Neural cell (in vitro differentiated cells): ENCODE measurements at regions not wholly inside any gene's neighbourhood (a gene's known extent, or its start where the extent isn't known, plus 50 kb on each side); places are given as distances from the start of the nearest gene placed in this dataset.

Source experiments
- H2AFZ ChIP-seq: fragments of 200-600, 300-800 bp; sonication (generic), shearing (Covaris generic); 2 replicates; pipeline ENCODE4 v1.6.0; 2014; ENCODE audit warnings: low read depth, mild to moderate bottlenecking, antibody characterized with exemption, low read length, moderate library complexity
- H3F3A ChIP-seq: fragments of 200-600 bp; shearing (Covaris generic); 2 replicates; pipeline ENCODE4 v1.6.1; 2016; ENCODE audit warnings: mild to moderate bottlenecking, moderate library complexity, mixed read lengths, antibody characterized with exemption, low read length; ENCODE audit not compliant: insufficient read depth, poor library complexity, severe bottlenecking
- H3K27ac ChIP-seq: fragments of 200-600, 300-800 bp; sonication (generic), shearing (Covaris generic); 2 replicates; pipeline ENCODE4 v1.5.1; 2014; ENCODE audit warnings: mild to moderate bottlenecking, low read length, moderate library complexity
- H3K27me3 ChIP-seq: fragments of 300-800, 200-600 bp; sonication (generic), shearing (Covaris generic); 2 replicates; pipeline ENCODE4 v1.6.0; 2014; ENCODE audit warnings: mild to moderate bottlenecking, low read depth, low read length, moderate library complexity; ENCODE audit not compliant: insufficient read depth
- H3K36me3 ChIP-seq: fragments of 300-800, 200-600 bp; sonication (generic), shearing (Covaris generic); 2 replicates; pipeline ENCODE4 v1.5.1; 2014; ENCODE audit warnings: mild to moderate bottlenecking, antibody characterized with exemption, low read length, moderate library complexity; ENCODE audit not compliant: insufficient read depth
- H3K4me2 ChIP-seq: fragments of 300-800, 200-600 bp; sonication (generic), shearing (Covaris generic); 2 replicates; pipeline ENCODE4 v1.6.0; 2014; ENCODE audit warnings: mild to moderate bottlenecking, low read length
- H3K4me3 ChIP-seq: fragments of 300-800, 200-600 bp; sonication (generic), shearing (Covaris generic); 2 replicates; pipeline ENCODE4 v1.5.1; 2014; ENCODE audit warnings: mild to moderate bottlenecking, low read length, moderate library complexity
- H3K79me2 ChIP-seq: fragments of 200-600 bp; shearing (Covaris generic); replicated peaks from 2 replicates; pipeline ENCODE4 v1.6.0; 2014; ENCODE audit warnings: mild to moderate bottlenecking, low read length, moderate library complexity; ENCODE audit not compliant: insufficient read depth
- H3K9ac ChIP-seq: fragments of 300-800, 200-600 bp; sonication (generic), shearing (Covaris generic); 2 replicates; pipeline ENCODE4 v1.6.1; 2016; ENCODE audit warnings: mild to moderate bottlenecking, low read length, mixed read lengths
- H3K9me2 ChIP-seq: fragments of 200-600 bp; shearing (Covaris generic); 2 replicates; pipeline ENCODE4 v1.6.1; 2016; ENCODE audit warnings: mild to moderate bottlenecking, low read length, mixed read lengths; ENCODE audit not compliant: insufficient read depth
- H3K9me3 ChIP-seq: fragments of 200-600, 300-800 bp; sonication (generic), shearing (Covaris generic); 2 replicates; pipeline ENCODE4 v1.6.1; 2016; ENCODE audit warnings: mild to moderate bottlenecking, mixed run types, low read length, moderate library complexity, mixed read lengths
- H4K20me1 ChIP-seq: fragments of 200-600 bp; shearing (Covaris generic); 2 replicates; pipeline ENCODE4 v1.6.1; 2016; ENCODE audit warnings: mild to moderate bottlenecking, mixed run types; ENCODE audit not compliant: insufficient read depth
- EP300 ChIP-seq: fragments of 450-650 bp; conservative IDR thresholded peaks from 2 replicates; pipeline ENCODE4 v1.6.1; 2014; ENCODE audit warnings: antibody characterized with exemption, mild to moderate bottlenecking, moderate library complexity; ENCODE audit not compliant: poor library complexity, severe bottlenecking
- EZH2 ChIP-seq: fragments of 200-600, 300-800 bp; shearing (Covaris generic), sonication (generic); IDR thresholded peaks from 2 replicates; pipeline ENCODE4 v1.6.1; 2014; ENCODE audit warnings: antibody characterized with exemption, low read length, borderline replicate concordance, mild to moderate bottlenecking; ENCODE audit not compliant: insufficient read depth, poor library complexity, severe bottlenecking
- MXI1 ChIP-seq: fragments of 450-650 bp; conservative IDR thresholded peaks from 2 replicates; pipeline ENCODE4 v1.6.1; 2014; ENCODE audit warnings: antibody characterized with exemption, mild to moderate bottlenecking; ENCODE audit not compliant: poor library complexity, severe bottlenecking
- POLR2AphosphoS5 ChIP-seq: IDR thresholded peaks from 2 replicates; pipeline ENCODE4 v1.6.1; 2012
- RAD21 ChIP-seq: fragments of 450-650 bp; conservative IDR thresholded peaks from 2 replicates; pipeline ENCODE4 v1.6.1; 2014; ENCODE audit warnings: antibody characterized with exemption, mild to moderate bottlenecking, moderate library complexity
- SMC3 ChIP-seq: fragments of 450-650 bp; conservative IDR thresholded peaks from 2 replicates; pipeline ENCODE4 v1.6.1; 2014; ENCODE audit warnings: antibody characterized with exemption, mild to moderate bottlenecking, moderate library complexity; ENCODE audit not compliant: poor library complexity
- TAF1 ChIP-seq: IDR thresholded peaks from 2 replicates; pipeline ENCODE4 v1.6.1; 2012; ENCODE audit warnings: low read depth
- TF ChIP-seq, protein P1 (sequence below): IDR thresholded peaks from 2 replicates; pipeline ENCODE4 v1.6.1; 2012; ENCODE audit warnings: borderline replicate concordance
- TF ChIP-seq, protein P2 (sequence below): fragments of 450-650 bp; IDR thresholded peaks from 2 replicates; pipeline ENCODE4 v1.5.1; 2014; ENCODE audit warnings: antibody characterized with exemption, mild to moderate bottlenecking, moderate library complexity; ENCODE audit not compliant: poor library complexity, severe bottlenecking

DNA sequence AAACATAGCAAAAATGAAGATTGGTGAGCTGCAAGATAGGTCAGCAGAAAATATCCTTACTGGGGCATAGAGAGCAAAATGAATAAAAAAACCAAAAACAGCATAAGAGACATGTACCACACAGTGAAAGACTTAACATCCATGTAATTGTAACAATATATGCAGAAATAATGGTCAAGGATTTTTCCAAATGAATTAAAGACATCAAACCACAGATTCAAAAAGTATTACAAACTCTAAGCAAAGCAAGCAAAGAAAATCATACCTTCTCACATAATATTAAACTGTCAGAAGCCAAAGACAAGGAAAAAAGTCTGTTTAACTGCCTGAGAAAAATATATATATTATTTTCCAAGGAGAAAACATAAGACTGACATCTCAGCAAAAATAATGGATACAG, 111.3 kb downstream of the MIS18A start:
- Histone ChIP-seq H3K36me3 (no peaks in the 10 kb centered on the region), H4K20me1 (no peaks in the 10 kb centered on the region), H3K9me3 (no peaks in the 10 kb centered on the region), H3K27ac (no peak overlapping the region), H3K9ac (no peak overlapping the region), H3K27me3 (no peaks in the 10 kb centered on the region), H3K79me2 (no peaks in the 10 kb centered on the region), H3K9me2 (no peaks in the 10 kb centered on the region), H3K4me2 (no peak overlapping the region), H2AFZ (no peak overlapping the region), H3K4me3 (no peak overlapping the region), H3F3A (no peaks in the 10 kb centered on the region)
- no peak for TF ChIP-seq MXI1
- no peak for TF ChIP-seq SMC3
- TF ChIP-seq EZH2, result no peak

DNA sequence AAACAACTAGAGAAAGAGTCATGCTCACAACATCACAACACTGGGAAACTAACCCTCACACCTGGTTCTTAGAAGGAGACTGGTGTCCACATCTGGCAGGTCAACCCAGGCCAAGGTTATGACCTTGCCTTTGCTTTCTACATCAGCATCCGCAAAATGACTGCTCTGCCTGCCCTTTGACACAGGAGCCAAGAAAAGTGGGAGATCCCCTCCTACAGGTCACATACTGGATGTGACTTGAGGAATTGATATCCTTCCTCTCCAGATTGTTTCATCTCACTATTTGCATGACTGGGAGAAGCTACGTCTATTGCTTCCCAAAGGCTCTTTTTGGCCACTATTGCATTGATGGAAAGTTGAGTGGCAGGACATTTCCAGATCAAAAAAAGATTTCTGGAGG, 115.5 kb downstream of the MIS18A start:
- H3K36me3 ChIP-seq, result no peaks in the 10 kb centered on the region
- H3K27ac ChIP-seq, result no peak overlapping the region
- H3K79me2 ChIP-seq, result no peaks in the 10 kb centered on the region
- H3K9ac ChIP-seq, result no peak overlapping the region
- H4K20me1 ChIP-seq, result no peaks in the 10 kb centered on the region
- no peaks in the 10 kb centered on the region for H3F3A ChIP-seq
- no peak overlapping the region for H3K4me3 ChIP-seq
- no peaks in the 10 kb centered on the region for H3K9me3 ChIP-seq
- no peak overlapping the region for H2AFZ ChIP-seq
- TF ChIP-seq MXI1 (no peak), SMC3 (no peak), EP300 (no peak), RAD21 (no peak), POLR2AphosphoS5 (no peak), TAF1 (no peak), EZH2 (no peak)
- TF ChIP-seq, protein P1, sequence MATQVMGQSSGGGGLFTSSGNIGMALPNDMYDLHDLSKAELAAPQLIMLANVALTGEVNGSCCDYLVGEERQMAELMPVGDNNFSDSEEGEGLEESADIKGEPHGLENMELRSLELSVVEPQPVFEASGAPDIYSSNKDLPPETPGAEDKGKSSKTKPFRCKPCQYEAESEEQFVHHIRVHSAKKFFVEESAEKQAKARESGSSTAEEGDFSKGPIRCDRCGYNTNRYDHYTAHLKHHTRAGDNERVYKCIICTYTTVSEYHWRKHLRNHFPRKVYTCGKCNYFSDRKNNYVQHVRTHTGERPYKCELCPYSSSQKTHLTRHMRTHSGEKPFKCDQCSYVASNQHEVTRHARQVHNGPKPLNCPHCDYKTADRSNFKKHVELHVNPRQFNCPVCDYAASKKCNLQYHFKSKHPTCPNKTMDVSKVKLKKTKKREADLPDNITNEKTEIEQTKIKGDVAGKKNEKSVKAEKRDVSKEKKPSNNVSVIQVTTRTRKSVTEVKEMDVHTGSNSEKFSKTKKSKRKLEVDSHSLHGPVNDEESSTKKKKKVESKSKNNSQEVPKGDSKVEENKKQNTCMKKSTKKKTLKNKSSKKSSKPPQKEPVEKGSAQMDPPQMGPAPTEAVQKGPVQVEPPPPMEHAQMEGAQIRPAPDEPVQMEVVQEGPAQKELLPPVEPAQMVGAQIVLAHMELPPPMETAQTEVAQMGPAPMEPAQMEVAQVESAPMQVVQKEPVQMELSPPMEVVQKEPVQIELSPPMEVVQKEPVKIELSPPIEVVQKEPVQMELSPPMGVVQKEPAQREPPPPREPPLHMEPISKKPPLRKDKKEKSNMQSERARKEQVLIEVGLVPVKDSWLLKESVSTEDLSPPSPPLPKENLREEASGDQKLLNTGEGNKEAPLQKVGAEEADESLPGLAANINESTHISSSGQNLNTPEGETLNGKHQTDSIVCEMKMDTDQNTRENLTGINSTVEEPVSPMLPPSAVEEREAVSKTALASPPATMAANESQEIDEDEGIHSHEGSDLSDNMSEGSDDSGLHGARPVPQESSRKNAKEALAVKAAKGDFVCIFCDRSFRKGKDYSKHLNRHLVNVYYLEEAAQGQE, result no peak
- TF ChIP-seq, protein P2, sequence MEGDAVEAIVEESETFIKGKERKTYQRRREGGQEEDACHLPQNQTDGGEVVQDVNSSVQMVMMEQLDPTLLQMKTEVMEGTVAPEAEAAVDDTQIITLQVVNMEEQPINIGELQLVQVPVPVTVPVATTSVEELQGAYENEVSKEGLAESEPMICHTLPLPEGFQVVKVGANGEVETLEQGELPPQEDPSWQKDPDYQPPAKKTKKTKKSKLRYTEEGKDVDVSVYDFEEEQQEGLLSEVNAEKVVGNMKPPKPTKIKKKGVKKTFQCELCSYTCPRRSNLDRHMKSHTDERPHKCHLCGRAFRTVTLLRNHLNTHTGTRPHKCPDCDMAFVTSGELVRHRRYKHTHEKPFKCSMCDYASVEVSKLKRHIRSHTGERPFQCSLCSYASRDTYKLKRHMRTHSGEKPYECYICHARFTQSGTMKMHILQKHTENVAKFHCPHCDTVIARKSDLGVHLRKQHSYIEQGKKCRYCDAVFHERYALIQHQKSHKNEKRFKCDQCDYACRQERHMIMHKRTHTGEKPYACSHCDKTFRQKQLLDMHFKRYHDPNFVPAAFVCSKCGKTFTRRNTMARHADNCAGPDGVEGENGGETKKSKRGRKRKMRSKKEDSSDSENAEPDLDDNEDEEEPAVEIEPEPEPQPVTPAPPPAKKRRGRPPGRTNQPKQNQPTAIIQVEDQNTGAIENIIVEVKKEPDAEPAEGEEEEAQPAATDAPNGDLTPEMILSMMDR, result no peak
- no peaks in the 10 kb centered on the region for H3K27me3 ChIP-seq
- no peak overlapping the region for H3K4me2 ChIP-seq
- no peaks in the 10 kb centered on the region for H3K9me2 ChIP-seq

DNA sequence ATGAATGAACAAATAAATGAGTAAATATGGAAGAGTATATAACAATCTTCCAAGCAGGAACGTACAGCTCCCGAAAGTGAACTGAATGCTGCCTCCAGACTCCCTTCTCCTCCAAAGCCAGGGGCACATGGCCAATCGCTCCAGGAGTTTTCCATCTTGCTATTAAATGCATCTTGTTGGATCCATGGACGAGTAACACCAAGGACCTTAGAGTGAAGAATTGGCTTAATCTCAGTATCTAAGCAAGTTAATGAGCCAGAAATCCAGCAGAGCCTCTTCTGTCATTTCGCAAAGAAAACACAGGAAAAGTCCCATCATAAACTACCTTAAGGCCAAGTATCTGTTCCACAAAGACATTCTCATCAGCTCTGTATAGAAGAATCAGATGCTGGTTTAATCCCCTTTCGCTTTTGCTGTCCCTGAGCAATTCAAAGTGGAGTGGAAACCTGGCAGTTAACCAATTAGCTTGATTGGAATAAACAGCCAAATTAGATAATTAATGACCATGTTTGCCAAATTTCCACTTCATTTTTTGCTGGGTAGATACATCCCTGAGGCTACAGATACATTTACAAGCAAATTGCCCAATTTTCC, 116.0 kb downstream of the MIS18A start:
- H2AFZ ChIP-seq, result no peak overlapping the region
- H3K4me3 ChIP-seq, result no peak overlapping the region
- no peak overlapping the region for H3K9ac ChIP-seq
- no peaks in the 10 kb centered on the region for H3K36me3 ChIP-seq
- no peaks in the 10 kb centered on the region for H3K79me2 ChIP-seq
- H3K27ac ChIP-seq, result no peak overlapping the region
- H3K9me2 ChIP-seq, result no peaks in the 10 kb centered on the region
- H3K9me3 ChIP-seq, result no peaks in the 10 kb centered on the region
- no peaks in the 10 kb centered on the region for H3F3A ChIP-seq
- no peaks in the 10 kb centered on the region for H3K27me3 ChIP-seq
- H3K4me2 ChIP-seq, result no peak overlapping the region
- TF ChIP-seq POLR2AphosphoS5 (no peak), TAF1 (no peak), RAD21 (no peak), MXI1 (no peak), EZH2 (no peak), SMC3 (no peak), EP300 (no peak)
- TF ChIP-seq, protein P2, result no peak
- TF ChIP-seq, protein P1, result no peak
- no peaks in the 10 kb centered on the region for H4K20me1 ChIP-seq
